Erythroblast (primary cell): ENCODE measurements at regions not wholly inside any gene's neighbourhood (a gene's known extent, or its start where the extent isn't known, plus 50 kb on each side); places are given as distances from the start of the nearest gene placed in this dataset.

Experiments used
- GATA1 ChIP-seq: IDR thresholded peaks from 2 replicates; pipeline ENCODE4 v1.6.1; 2011; ENCODE audit warnings: low read depth, mild to moderate bottlenecking, control low read depth, low read length, moderate library complexity
- POLR2A ChIP-seq: IDR thresholded peaks from 2 replicates; pipeline ENCODE4 v1.6.1; 2011; ENCODE audit warnings: mild to moderate bottlenecking, low read length

GRCh38 chr18:68024716-68025115 lies 508.2 kb upstream of the DSEL start:
- TF ChIP-seq POLR2A (no peak), GATA1 (no peak)
